ENCODE measurements at regions not wholly inside any gene's neighbourhood (a gene's known extent, or its start where the extent isn't known, plus 50 kb on each side); places are given as distances from the start of the nearest gene placed in this dataset.

DNA sequence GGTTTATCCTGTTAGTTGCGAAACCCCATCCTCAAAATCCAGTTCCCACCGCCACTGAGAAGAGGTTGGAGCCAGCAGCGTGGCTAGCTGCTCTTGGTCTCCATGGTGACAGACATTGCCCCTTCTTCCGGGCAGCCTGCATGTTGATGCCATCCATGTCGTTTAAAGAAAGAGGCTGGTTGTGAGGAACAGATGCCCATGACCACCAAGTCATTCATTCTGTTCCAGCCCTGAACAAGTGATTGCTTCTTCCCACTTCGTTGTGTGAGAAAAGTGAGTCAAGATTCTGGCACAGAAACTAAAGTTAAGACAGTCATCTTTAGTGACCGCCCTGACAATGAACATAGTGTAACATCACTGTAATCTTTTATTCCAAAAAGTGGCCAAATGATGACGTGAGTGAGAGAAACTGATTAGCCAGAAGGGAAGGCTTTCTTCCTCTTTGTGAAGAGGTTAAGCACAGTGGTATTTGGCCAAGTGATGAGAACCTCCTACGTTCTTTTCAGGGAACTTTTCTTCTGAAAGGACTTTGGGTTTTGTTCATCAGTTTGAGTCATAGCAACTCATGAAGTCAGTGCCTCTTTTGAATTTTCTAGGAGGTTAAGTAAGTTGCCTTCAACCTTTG is 272.5 kb downstream of the GALR1 start:
- no peak for DNase-seq

DNA sequence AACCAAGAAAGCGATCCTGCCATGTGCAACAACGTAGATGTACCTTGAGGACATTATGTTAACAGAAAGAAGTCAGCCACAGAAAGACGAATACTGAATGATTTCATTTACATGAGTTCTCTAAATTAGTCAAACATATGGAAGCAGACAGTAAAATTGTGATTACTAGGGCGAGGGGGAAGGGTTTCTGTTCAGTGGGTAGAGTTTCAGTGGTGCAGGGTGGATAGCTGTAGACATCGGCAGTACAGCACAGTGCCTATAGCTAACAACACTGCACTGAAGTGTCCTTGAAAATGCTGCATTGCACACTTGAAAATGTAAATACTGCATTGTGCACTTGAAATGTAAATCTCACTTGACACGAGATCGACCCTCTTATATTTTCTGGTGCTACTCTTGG is 275.3 kb downstream of the GALR1 start:
- DNase-seq: no peak

DNA sequence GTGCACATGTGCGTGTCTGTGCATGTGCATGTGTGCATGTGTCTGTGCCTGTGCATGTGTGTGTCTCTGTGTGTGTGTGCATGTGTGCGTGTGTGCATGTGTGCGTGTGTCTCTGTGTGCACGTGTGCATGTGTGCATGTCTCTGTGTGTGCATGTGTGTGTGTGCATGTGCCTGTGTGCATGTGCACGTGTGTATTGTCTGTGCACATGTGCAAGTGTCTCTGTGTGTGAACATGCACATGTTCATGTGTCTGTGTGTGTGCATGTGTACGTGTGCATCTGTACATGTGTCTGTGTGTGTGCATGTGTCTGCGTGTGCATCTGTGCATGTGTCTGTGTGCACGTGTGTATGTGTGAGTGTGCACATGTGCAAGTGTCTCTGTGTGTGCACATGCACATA is 277.3 kb downstream of the GALR1 start:
- DNase-seq: no peak

DNA sequence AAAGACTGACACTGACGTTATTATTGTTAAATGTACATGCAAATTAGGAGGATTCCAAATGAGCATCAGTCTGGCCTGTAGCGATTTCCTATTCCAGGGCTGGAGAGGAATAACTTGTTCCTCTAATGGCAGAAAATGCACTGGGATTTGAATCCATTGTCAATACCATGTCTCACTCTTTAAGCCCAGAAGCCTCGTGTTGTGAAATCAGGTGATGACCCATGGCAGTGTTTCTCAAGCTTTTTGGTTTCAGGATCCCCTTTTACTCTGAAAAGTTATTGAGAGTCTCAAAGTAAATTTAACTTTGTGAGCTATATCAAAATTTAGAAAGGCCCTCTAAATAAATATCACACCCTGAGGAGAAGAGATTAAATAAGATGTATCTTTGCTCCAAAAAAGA is 279.2 kb downstream of the GALR1 start:
- DNase-seq: no peak

DNA sequence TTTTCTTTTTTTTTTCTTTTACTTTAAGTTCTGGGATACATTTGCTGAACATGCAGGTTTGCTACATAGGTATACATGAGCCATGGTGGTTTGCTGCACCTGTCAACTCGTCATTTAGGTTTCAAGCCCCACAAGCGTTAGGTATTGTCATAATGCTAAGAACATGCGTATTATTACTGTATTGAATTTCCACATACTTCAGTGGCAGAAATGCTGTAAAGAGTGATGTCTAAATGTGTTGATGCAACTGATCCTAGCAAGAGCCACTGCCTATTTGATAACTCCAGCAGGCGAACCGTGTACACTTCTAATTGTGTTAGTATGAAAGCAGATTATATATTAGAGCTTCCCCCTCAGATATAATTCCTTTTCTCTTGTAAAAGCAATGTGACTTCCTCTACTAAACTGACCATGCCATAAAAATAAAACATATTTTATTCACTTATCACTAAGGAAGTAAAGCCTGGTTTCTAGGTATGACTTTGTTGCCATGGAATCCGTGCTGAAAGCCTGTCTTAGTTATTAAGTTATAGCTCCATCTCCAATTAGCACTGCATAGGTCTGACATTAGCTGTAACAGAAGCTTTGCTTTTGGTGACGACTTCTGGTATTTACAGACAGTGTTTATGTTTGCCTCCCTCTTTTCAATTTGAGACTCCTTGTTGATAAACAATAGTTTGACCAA is 280.0 kb downstream of the GALR1 start:
- DNase-seq: no peak

DNA sequence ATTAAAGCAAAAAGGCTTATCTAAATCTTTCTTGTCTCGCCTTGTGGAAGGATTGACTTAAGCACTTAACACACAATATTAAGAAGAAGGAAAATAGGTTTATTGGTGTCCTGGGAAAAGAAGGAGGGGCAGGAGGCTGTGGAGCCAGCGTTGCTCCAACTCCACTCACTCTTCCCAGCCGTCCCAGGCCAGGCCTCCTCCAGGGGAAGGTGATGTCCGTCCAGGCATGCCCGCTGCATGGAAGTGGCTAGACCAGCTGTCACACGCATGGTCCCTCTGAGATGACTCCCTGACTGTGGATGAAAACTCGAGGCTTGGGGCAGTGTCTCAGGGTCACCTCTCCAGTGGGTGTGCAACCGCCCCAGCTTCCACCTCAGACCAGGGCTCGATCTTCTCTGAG is 281.1 kb downstream of the GALR1 start:
- no peak for DNase-seq

DNA sequence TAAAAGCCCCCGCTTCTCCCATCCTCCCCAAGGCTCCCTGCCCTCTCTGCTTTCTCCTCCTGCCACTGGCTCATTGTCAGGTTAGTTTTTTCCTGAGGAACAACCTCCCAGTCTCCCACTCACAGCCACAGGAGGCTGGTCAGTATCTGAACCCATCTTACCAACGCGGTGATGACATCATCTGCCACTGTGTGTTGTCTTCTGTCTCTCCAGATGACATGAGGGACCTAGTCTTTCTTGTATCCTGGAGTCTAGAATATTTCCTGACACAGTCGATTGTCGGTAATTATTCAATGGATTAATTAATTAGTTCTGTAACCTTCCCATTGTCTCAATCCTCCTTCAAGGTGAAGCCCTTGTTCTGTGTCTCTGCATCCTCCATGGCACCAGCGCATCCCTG is 290.2 kb downstream of the GALR1 start:
- DNase-seq: no peak

DNA sequence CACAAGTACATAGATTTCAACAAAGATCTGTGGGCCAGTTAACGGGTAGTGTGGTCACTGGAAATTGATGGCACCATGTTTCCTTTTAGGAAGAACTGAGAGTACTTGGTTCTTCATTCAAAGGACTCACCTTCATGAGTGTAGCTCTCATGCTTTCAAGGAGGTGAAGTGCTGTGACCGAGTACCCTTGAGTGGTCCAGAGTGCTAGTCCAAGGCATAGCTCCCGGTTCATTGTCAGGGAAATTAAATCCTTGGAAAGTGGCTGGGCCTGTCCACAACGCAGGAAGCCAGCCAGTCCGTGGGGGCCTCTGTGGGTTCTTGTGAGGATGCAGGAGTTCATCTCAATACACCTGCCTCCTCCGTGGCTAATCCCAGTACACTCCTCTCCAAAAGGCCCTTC is 295.1 kb downstream of the GALR1 start:
- no peak for DNase-seq

DNA sequence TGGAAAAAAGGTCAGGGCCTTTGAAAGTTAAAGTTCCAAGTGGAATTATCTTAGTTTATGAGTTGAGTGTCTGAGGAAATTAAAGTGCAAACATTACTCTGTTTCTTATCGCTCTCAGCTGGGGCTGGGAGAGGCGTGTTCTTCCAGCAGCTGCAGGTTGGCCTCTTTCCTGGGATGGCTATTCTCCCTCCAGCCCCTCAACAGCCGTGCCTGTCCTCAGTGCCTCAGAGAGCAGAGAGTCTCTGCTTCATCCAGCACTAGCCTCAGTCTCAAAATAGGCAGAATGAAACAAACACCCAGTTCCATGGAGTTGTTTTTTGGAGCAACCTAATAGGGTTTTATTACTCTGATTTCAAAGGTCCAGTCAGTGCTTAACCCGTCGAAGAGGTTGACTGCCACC is 298.1 kb downstream of the GALR1 start:
- no peak for DNase-seq

DNA sequence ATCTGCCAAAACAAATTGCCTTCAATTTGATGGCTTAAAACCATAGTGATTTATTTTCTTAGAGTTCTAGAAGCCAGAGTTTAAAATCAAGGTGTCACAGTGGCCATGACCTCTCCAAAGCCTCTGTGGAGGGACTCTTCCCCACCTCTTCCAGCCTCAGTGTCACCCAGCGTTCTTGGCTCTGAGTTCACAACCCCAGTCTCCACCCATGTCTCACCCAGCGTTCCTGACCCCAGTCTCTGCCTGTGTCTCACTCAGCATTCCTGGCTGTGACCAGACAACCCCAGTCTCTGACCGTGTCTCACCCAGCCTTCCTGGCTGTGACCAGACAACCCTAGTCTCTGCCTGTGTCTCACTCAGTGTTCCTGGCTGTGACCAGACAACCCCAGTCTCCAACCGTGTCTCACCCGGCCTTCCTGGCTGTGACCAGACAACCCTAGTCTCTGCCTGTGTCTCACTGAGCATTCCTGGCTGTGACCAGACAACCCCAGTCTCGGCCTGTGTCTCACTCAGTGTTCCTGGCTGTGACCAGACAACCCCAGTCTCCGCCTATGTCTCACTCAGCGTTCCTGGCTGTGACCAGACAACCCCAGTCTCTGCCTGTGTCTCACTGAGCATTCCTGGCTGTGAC is 299.3 kb downstream of the GALR1 start:
- DNase-seq: no peak

DNA sequence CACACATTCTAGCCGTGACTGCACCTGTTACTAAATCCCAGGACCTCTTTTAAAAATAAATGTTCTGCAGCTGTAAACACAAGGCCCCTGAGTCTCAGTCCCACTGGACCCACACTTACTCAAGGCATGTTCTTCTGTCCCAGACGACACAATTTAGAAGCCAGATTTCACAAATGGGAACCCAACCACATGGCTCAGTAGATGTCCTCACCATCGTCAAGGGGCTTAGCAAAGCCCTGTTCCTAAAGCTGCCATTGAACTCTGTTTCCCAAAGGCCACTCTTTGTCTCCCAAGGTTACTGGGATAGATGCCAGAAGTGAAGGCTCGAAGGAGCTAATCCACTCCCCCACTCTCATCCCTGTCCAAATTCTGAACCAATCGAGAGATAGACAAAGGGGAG is 301.0 kb downstream of the GALR1 start:
- no peak for DNase-seq

DNA sequence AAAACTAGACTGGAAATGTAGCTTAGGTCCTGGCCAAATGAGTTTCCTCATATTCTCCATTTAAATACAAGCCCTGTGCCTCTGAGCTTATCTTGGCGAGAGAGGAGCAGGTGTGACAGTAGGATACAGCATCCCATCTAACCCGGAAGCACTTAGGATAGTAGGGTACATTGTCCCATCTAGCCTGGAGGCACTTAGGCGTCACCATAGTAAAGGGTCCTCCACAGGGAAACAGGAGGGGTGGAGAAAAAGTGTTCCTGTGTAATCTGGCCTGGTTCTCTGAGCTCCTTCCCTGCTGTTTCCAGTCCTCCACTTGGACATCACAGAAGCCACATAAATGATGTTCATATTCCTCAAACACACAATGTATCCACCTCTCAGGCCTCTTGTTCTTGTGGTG is 301.4 kb downstream of the GALR1 start:
- no peak for DNase-seq

DNA sequence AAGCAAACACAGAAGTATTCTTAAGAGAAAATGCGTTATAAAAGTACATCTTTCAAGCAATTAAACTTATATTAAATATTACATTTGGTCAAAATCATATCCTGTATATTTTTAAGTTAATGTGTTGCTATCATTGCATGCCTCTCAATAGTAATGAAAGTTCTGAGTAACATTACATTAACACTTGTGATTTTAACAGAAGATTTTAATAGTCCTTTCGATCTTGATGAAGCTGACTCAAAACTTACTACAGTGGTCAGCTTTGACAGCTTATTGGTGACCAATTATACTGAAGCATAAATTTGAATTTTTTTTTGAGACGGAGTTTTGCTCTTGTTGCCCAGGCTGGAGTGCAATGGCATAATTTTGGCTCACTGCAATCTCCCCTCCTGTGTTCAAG is 303.3 kb downstream of the GALR1 start:
- DNase-seq: no peak

DNA sequence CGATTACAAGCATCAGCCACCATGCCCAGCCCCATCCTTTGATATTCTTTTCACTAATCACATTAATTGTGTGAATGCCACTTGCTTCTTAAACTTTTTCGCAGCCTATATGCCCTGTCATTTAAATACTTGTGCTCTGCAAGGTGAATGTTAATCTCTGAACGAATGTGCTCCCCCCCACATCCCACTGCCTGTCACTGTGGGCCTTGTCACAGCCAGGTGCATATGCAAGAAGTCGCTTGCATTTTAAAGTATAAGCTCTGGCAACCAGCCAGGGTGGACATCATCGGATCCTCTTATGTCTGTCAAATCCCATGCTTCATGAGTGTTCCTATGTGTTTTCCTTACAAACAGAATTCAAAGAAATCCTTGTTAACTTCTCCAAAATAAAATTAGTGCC is 304.4 kb downstream of the GALR1 start:
- DNase-seq: no peak

DNA sequence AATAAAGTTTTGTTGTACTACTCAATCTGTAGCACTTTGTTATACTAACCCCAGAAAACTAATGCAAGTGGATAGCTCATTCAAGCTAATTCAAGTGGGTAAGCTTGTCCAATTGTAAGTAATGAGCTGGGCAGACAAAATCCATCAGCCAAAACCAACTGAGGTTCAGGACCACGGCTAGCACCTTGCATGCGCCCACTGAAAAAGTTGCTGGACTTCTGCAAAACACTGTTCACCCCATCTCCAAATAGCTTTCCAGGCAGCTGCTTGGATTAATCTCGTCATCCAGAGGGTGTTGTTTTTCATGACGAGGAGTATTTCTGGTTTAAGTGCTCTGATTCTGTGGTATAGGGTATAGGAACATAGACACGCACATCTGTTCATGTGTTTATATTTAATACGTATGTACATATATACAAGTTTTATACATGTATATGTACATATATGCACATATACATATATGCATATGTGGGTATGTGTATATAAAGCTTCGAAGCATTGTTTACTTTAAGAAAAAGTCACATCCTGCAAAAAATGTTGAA is 307.5 kb downstream of the GALR1 start:
- DNase-seq: peak; percentile 27

DNA sequence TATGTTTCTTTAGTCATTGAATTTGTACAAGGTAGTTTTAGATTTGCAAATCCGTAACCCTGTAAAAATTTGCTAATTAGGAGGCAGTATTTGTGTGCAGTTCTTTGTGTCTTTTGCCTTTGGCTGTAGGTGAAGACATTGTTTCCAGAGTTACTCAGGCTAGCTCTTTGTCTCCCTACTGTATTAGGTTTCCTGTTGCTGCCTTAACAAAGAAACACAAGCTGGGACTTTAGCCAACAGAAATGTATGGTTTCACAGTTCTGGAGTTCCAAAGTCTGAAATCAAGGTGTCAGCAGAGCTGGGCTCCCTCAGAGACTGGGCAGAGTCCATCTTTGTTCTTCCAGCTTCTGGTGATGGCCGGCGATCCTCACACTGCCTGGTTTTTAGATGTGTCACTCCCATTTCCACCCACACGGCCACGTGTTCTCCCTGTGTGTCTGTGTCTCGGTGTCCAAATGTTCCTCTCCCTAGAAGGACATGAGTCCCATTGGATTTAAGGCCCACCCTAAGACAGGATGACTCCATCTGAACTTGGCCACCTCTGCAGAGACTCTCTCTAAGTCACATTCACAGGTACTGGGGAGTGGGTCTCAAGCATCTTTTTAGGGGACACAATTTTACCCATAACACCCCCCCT is 309.7 kb downstream of the GALR1 start:
- no peak for DNase-seq

DNA sequence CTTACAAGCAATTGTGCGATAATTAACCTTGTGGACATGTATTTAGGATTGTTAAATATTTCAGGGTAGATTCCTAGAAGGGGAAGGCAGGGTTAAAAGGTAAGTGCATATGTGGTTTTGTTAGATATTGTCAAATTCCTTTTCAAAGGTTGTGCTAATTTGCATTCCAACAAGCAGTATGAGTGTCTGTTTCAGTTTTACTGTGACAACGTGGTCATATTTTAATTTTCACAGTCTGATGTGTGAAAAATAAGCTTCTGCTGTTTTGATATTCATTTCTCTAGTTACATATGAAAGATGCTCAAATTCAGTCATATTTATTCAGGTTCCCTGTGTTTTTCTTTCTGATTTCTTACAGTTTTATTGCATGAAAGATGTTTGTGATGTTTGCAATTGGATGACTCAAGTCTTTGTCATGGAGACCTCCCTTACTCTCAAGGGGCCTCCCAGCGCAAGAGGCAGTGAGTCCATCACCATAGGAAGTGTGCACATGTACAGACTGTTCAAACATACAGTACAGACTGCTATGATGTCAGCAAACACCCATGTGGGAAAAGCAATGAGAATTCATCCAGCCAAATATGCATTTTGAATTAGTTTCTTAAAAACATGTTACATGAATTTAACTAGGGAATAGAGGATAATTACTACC is 310.8 kb downstream of the GALR1 start:
- DNase-seq: no peak

DNA sequence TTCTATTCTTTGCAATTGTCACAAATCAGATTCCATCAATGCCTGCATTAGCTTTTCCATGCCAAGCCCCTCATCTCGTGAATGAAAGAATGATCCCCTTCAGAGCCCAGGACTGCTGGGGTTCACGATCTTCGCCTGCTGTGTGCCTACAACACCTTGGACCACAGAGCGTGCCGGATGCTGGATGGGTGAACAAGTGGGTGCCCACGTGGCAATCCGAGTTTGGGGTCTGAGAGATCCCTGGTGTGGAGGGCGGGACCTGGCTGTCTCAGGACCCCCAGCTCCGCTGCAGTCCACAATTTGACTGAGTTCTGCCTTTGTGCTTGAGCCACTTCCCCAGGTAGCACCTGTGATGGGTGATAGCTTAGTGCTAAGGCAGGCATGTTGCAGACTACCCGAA is 317.0 kb downstream of the GALR1 start:
- DNase-seq: no peak

DNA sequence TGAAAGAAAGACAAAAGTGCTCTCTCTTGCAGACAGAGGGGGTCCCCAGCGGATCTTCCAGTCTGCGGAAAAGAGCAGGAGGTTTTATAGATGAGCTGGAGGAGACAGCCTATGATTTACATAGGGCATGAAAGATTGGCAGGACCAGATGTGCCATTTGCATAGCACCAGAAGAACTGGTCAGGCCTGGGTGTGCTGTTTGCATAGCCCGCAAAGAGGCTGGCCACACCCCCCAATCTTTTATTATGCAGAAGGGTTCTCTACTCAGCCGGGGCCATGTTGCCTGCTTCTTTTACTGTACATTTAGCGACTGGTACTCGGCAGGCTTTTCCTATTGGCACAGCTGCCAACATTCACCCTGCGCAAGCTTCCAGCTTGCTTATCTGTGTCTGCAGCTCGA is 317.6 kb downstream of the GALR1 start:
- DNase-seq: no peak

DNA sequence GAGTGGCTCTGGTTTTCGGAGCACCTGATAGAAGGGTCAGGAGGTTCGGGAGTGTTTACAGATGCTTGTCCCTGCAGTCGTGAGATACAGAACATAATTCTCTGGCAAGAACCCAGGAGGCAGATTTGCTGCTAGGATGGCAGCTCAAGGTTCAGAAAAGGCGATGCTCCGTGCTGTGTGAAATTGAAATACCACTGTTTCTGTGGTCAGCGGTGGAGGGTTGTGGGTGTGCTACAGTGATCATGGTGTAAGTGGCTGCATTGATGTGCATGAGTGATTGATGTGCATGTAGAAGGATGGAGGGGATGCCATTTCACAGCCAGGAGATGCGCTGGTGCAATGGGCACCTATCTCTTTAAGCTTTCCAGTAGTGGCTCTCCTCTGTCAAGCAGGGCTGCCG is 322.1 kb downstream of the GALR1 start:
- no peak for DNase-seq

DNA sequence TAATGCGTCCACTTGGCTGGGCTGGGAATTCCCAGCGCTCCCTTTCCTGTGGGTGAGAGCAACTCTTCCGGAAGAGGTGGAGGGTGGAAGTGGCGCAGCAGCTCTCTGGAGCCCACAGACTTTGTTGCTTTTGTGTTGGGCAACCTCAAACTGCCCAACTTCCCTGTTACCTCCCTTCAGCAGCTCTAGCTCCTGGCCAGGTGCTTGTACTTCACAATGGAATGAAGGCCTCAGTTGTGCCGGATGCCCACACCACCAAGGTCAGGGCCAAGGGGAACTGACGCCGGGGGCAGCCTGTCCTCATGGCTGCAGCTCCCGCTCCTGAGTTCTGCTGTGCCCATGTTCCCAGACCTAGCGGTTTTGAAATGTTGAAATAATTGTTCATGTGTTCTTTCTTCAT is 322.9 kb downstream of the GALR1 start:
- DNase-seq: no peak

DNA sequence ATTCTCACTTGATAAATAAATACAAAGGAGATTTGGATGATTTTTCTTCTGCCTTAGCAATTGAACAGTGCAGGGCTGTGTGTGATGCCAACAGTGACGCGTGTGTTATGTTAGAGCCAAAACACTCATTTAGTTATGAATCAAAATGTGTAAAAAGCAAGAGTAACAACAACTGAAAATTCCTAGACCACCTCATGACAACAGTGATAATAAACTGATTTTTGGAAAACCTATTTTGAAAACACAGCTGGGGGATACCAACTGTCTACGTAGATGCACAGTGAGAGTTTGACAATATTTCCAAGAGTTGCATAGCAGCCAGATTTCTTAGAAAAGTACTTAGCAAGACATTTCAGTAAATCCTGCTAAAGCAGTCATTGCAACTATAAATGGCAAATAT is 323.9 kb downstream of the GALR1 start:
- DNase-seq: no peak

DNA sequence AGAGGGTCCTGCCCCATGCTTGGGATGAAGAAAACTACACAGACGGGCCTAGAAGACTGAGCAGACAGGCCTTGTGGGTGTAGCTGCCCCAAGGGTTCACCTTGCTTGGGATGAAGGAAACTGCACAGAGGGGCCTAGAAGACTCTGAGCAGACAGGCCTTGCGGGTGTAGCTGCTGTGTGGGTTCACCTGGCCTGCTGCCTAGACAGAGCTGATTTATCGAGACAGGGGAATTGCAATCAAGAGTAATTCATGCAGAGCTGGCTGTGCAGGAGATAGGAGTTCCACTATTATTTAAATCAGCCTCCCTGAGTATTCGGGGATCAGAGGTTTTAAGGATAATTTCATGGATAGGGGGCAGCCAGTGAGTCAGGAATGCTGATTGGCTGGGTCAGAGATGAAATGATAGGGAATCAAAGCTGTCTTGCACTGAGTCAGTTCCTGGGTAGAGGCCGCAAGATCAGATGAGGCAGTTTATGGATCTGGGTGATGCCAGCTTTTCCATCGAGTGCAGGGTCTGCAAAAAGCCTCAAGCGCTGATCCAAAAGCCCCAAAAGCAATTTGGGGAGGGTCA is 341.4 kb downstream of the GALR1 start:
- DNase-seq: no peak

Data from hematopoietic multipotent progenitor cell treated with erythropoietin and hydrocortisone succinate and interleukin-3 and kit ligand, for 6 days (in vitro differentiated cells).